ENCODE measurements at regions not wholly inside any gene's neighbourhood (a gene's known extent, or its start where the extent isn't known, plus 50 kb on each side); places are given as distances from the start of the nearest gene placed in this dataset.
A peak's percentile ranks its signal among the peaks of the same experiment; 100 is the strongest.
"Not testable (repeated sequence)": the region's sequence is repeated elsewhere in the genome, so short reads cannot be mapped to it uniquely, and the experiment has no call there.

- not testable (repeated sequence) for H3K4me3 ChIP-seq (ENCODE audit: control insufficient read depth, low read depth, low read length); DNase-seq (ENCODE audit: low read depth)
- TF ChIP-seq, protein P1, sequence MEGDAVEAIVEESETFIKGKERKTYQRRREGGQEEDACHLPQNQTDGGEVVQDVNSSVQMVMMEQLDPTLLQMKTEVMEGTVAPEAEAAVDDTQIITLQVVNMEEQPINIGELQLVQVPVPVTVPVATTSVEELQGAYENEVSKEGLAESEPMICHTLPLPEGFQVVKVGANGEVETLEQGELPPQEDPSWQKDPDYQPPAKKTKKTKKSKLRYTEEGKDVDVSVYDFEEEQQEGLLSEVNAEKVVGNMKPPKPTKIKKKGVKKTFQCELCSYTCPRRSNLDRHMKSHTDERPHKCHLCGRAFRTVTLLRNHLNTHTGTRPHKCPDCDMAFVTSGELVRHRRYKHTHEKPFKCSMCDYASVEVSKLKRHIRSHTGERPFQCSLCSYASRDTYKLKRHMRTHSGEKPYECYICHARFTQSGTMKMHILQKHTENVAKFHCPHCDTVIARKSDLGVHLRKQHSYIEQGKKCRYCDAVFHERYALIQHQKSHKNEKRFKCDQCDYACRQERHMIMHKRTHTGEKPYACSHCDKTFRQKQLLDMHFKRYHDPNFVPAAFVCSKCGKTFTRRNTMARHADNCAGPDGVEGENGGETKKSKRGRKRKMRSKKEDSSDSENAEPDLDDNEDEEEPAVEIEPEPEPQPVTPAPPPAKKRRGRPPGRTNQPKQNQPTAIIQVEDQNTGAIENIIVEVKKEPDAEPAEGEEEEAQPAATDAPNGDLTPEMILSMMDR (IDR thresholded peaks at IDR 0.05; ENCODE audit: control insufficient read depth, insufficient read depth, low read depth, low read length, missing control alignments): peak; percentile 20
Observed at GRCh38 chr4:9000505-9001001, 128.9 kb upstream of the HMX1 start.

GRCh38 chr4:8992981-8993380 is 121.3 kb upstream of the HMX1 start:
- H3K4me3 ChIP-seq (ENCODE audit: control insufficient read depth, low read depth, low read length); DNase-seq (ENCODE audit: low read depth): not testable (repeated sequence)

DNA sequence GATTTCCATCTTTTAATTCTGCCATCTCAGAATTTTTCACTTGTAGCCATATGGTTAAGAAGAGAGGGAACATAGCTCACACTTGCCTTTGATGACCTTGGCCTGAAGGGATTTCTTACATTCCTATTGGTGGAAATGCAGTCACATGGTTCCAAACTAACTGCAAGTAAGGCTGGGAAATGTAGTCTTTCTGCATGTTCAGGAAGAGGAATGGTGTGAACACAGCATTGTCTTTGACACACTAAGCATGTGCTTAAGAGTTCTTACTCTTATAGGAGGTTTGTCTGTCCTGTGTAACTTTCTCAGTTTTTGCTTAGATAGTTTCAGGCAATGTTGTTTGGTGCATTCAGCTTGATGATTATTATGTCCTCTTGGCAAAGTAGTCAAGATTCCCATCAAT is 119.8 kb upstream of the HMX1 start:
- H3K4me3 ChIP-seq (ENCODE audit: control insufficient read depth, low read depth, low read length); DNase-seq (ENCODE audit: low read depth): not testable (repeated sequence)

DNA sequence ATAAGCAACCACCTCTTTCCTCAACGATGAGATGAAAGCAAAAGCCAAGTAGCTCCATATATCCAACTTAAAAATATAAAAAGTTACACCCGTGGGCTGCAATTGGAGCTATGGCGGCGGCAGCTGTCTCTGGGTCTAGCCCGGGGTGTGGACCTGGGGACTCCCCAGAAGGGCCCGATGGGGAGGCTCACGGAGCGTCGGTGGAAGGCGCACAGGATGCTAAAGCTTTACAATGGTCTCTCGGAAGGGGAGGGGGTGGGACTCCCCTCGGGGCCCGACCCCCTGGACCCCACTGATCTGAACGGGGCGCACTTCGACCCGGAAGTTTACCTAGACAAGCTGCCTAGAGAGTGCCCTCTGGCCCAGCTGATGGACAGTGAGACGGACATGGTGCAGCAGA is 118.7 kb upstream of the HMX1 start:
- not testable (repeated sequence) for DNase-seq (ENCODE audit: low read depth); H3K4me3 ChIP-seq (ENCODE audit: control insufficient read depth, low read depth, low read length)

GRCh38 chr4:8985786-8986185 is 114.1 kb upstream of the HMX1 start:
- H3K4me3 ChIP-seq (ENCODE audit: control insufficient read depth, low read depth, low read length); DNase-seq (ENCODE audit: low read depth): not testable (repeated sequence)

GRCh38 chr4:8984641-8985040 is 113.0 kb upstream of the HMX1 start:
- H3K4me3 ChIP-seq (ENCODE audit: control insufficient read depth, low read depth, low read length); DNase-seq (ENCODE audit: low read depth): not testable (repeated sequence)

DNA sequence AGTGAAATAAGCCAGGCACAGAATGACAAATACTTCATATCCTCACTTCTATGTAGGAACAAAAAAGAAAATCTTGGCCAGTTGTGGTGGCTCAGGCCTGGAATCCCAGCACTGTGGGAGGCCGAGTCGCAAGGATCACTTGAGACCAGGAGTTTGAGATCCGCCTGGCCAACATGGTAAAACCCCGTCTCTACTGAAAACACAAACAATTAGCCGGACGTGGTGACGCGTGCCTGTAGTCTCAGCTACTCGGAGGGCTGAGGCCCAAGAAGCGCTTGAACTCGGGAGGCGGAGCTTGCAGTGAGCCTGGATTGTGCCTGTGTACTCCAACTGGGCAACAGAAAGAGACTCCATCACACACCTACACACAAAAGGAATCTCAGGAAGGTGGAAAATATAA is 112.3 kb upstream of the HMX1 start:
- not testable (repeated sequence) for H3K4me3 ChIP-seq (ENCODE audit: control insufficient read depth, low read depth, low read length); DNase-seq (ENCODE audit: low read depth)

DNA sequence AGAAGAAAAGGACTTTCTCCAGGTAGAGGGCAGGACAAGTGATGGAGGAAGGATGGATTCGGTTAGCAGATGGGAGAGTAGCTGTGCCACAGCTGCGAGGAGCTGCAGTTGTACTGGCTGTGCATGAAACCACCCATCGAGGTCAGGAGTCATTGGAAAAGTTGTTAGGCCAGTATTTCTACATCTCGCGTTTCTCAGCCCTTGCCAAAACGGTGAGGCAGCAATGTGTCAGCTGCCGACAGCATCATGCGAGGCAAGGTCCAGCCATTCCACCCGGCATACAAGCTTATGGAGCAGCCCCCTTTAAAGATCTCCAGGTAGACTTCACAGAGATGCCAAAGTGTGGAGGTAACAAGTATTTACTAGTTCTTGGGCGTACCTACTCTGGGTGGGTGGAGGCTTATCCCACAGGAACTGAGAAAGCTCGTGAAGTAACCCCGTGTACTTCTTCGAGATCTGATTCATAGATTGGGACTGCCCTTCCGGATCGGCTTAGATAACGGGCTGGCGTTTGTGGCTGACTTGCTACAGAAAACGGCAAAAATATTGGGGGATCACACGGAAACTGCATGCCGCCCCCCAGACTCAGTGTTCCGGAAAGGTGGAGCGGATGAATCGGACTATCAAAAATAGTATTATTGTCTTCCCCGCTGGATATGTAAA is 105.0 kb upstream of the HMX1 start:
- H3K4me3 ChIP-seq (ENCODE audit: control insufficient read depth, low read depth, low read length); DNase-seq (ENCODE audit: low read depth): not testable (repeated sequence)

DNA sequence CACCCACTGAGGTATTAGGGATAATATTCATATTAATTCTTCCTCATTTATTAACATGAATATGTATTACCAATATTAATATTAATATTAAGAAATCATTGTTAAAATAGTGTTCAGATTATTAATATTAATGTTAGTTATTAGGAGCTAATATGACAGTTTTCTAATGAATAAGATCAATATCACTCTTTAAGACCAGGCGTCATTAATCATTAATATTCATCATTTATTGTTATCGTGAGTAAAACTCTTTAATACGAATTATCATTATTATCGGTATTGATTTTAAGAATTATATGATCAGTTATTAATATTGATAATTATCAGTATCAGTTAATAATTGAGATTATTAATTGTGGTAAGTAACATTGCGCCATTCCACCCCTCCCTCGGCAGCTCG is 101.0 kb upstream of the HMX1 start:
- not testable (repeated sequence) for H3K4me3 ChIP-seq (ENCODE audit: control insufficient read depth, low read depth, low read length); DNase-seq (ENCODE audit: low read depth)

DNA sequence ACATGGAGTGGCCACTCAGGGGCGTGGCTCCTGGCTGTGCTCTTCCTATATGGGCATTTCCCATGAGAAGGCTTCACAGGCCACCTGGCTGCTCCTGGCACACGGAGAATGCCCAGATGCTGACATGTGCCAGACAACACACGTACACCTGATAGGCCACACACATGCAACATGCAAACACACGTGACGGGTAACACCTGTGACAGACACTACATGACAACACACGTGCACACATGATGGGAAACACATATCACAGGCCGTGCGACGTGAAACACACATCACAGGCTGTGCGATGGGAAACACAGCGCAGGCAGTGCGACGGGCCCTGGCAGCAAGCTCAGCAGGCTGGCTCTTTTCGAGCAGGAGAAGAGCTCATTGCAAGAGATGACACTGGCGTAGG is 94.3 kb upstream of the HMX1 start:
- not testable (repeated sequence) for H3K4me3 ChIP-seq (ENCODE audit: control insufficient read depth, low read depth, low read length); DNase-seq (ENCODE audit: low read depth)

GRCh38 chr4:8964201-8964788 is 92.7 kb upstream of the HMX1 start:
- DNase-seq (ENCODE audit: low read depth): not testable (repeated sequence)

DNA sequence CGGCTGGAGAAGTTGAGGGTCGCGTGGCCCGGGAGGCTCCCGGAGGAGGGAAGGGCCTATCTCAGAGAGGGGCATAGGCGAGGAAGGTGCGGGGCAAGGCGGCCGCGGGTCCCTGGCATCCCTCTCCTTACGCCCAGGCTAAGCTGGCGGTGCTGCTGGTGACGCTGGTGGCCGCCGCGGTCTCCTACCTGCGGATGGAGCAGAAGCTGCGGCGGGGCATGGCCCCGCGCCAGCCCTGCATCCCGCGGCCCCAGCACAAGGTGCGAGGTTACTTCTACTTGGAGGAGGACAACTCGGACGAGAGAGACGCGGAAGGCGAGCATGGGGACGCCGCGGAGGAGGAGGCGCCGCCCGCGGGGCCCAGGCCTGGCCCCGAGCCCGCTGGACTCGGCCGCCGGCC is 91.9 kb upstream of the HMX1 start:
- H3K4me3 ChIP-seq (ENCODE audit: control insufficient read depth, low read depth, low read length); DNase-seq (ENCODE audit: low read depth): not testable (repeated sequence)

More at GRCh38 chr4:8964201-8964788, 92.7 kb upstream of the HMX1 start:
- H3K4me3 ChIP-seq (ENCODE audit: control insufficient read depth, low read depth, low read length): not testable (repeated sequence)

DNA sequence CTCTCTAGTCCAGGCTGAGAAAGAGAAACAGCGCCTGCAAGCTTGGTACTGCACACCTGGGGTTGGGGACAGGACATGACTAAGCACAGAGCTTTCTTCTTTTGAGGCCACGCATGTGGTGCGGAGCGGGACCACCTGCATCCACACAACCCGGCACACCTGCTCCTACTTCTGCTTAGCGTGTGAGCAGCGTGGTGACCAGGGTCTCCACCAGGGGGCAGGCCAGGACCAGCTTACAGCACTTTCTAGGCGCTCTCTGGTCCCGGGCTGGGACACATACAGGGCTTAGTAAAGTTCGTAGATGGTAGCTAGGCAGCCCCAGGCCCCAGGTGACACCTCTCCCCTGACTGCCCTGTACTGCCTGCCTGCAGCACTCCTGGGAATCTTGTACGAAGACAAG is 89.7 kb upstream of the HMX1 start:
- DNase-seq (ENCODE audit: low read depth); H3K4me3 ChIP-seq (ENCODE audit: control insufficient read depth, low read depth, low read length): not testable (repeated sequence)
- TF ChIP-seq, protein P1 (IDR thresholded peaks at IDR 0.05; ENCODE audit: control insufficient read depth, insufficient read depth, low read depth, low read length, missing control alignments): peak; percentile 26

GRCh38 chr4:8959471-8959870 is 87.8 kb upstream of the HMX1 start:
- not testable (repeated sequence) for DNase-seq (ENCODE audit: low read depth); H3K4me3 ChIP-seq (ENCODE audit: control insufficient read depth, low read depth, low read length)

GRCh38 chr4:8954001-8954400 is 82.4 kb upstream of the HMX1 start:
- DNase-seq (ENCODE audit: low read depth); H3K4me3 ChIP-seq (ENCODE audit: control insufficient read depth, low read depth, low read length): not testable (repeated sequence)

DNA sequence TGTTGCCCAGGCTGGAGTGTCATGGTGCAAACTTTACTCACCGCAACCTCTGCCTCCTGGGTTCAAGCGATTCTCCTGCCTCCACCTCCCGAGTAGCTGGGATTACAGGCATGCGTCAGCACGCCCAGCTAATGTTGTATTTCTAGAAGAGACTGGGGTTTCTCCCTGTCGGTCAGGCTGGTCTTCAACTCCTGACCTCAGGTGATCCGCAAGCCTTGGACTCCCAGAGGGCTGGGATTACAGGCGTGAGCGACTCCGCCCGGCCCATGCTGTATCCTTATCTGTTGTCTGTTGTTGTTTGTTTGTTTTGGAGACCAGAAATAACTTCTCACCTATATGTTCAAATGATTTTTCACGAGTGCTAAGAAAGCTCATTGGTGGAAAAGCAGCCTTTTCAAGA is 81.2 kb upstream of the HMX1 start:
- H3K4me3 ChIP-seq (ENCODE audit: control insufficient read depth, low read depth, low read length); DNase-seq (ENCODE audit: low read depth): not testable (repeated sequence)

DNA sequence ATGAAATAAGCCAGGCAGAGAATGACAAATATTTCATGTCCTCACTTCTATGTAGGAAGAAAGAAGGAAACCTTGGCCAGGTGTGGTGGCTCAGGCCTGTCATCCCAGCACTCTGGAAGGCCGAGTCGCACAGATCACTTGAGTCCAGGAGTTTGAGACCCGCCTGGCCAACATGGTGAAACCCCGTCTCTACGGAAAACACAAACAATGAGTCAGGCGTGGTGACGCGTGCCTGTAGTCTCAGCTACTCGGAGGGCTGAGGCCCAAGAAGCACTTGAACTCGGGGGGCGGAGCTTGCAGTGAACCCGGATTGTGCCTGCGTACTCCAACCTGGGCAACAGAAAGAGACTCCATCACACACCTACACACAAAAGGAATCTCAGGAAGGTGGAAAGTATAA is 80.5 kb upstream of the HMX1 start:
- not testable (repeated sequence) for DNase-seq (ENCODE audit: low read depth); H3K4me3 ChIP-seq (ENCODE audit: control insufficient read depth, low read depth, low read length)
